GM23338 (cell line): ENCODE measurements at regions not wholly inside any gene's neighbourhood (a gene's known extent, or its start where the extent isn't known, plus 50 kb on each side); places are given as distances from the start of the nearest gene placed in this dataset.

Source experiments
- ATAC-seq: fragments of 200-7000 bp; cut with Tn5 transposase; 3 replicates; pipeline ENCODE4 v1.9.1; 2020
- DNase-seq: peaks from one replicate; pipeline ENCODE4 v3.0.0-alpha.2; 2015; ENCODE audit warnings: low spot score
- H2AFZ ChIP-seq: fragments of 200-600 bp; sonication (generic); 2 replicates; pipeline ENCODE4 v1.8.0; 2016; ENCODE audit warnings: antibody characterized with exemption, mild to moderate bottlenecking, moderate library complexity
- H3F3A ChIP-seq: fragments of 200-600 bp; sonication (generic); replicated peaks from 2 replicates; pipeline ENCODE4 v1.8.0; 2017; ENCODE audit warnings: antibody characterized with exemption, mixed run types, low read depth
- H3K27ac ChIP-seq: fragments of 200-600 bp; sonication (generic); 2 replicates; pipeline ENCODE4 v1.6.1; 2016; ENCODE audit warnings: low read depth
- H3K27me3 ChIP-seq: fragments of 200-600 bp; sonication (generic); 2 replicates; pipeline ENCODE4 v1.8.0; 2016; ENCODE audit warnings: mild to moderate bottlenecking, mixed run types, moderate library complexity; ENCODE audit not compliant: insufficient read depth
- H3K36me3 ChIP-seq: fragments of 200-600 bp; sonication (generic); 2 replicates; pipeline ENCODE4 v1.8.0; 2016; ENCODE audit warnings: mild to moderate bottlenecking; ENCODE audit not compliant: insufficient read depth
- H3K4me1 ChIP-seq: fragments of 200-600 bp; sonication (generic); 2 replicates; pipeline ENCODE4 v1.8.0; 2016; ENCODE audit warnings: mild to moderate bottlenecking, moderate library complexity; ENCODE audit not compliant: insufficient read depth
- H3K4me2 ChIP-seq: fragments of 200-600 bp; sonication (generic); 2 replicates; pipeline ENCODE4 v1.7.1; 2017; ENCODE audit warnings: mixed run types
- H3K4me3 ChIP-seq: fragments of 200-600 bp; sonication (generic); 2 replicates; pipeline ENCODE4 v1.6.1; 2016; ENCODE audit warnings: mixed run types
- H3K79me2 ChIP-seq: fragments of 200-600 bp; sonication (generic); replicated peaks from 2 replicates; pipeline ENCODE4 v1.8.0; 2017; ENCODE audit warnings: mild to moderate bottlenecking; ENCODE audit not compliant: insufficient read depth
- H3K9me2 ChIP-seq: fragments of 200-600 bp; sonication (generic); 2 replicates; pipeline ENCODE4 v1.8.0; 2017; ENCODE audit not compliant: insufficient read depth
- H4K20me1 ChIP-seq: fragments of 200-600 bp; sonication (generic); replicated peaks from 2 replicates; pipeline ENCODE4 v1.8.0; 2017; ENCODE audit warnings: mild to moderate bottlenecking; ENCODE audit not compliant: insufficient read depth
- H3K27ac Mint-ChIP-seq: 2 replicates; pipeline ENCODE4 v1.8.0; 2020; ENCODE audit warnings: inconsistent platforms, mild to moderate bottlenecking, moderate library complexity, mixed read lengths
- H3K27me3 Mint-ChIP-seq: 3 replicates; pipeline ENCODE4 v1.8.0; 2022; ENCODE audit warnings: low read depth, mild to moderate bottlenecking, moderate library complexity, mixed read lengths, inconsistent platforms; ENCODE audit not compliant: insufficient read depth, poor library complexity
- H3K36me3 Mint-ChIP-seq: 3 replicates; pipeline ENCODE4 v1.8.0; 2021; ENCODE audit warnings: low read depth, mild to moderate bottlenecking, inconsistent platforms, moderate library complexity, mixed read lengths
- H3K4me1 Mint-ChIP-seq: 3 replicates; pipeline ENCODE4 v1.8.0; 2020; ENCODE audit warnings: mild to moderate bottlenecking, inconsistent platforms, mixed read lengths
- H3K4me3 Mint-ChIP-seq: 3 replicates; pipeline ENCODE4 v1.8.0; 2021; ENCODE audit warnings: moderate library complexity, mild to moderate bottlenecking, inconsistent platforms, mixed read lengths
- H3K9me3 Mint-ChIP-seq: 3 replicates; pipeline ENCODE4 v1.8.0; 2020; ENCODE audit warnings: moderate library complexity, mild to moderate bottlenecking, inconsistent platforms, mixed read lengths
- CREB1 ChIP-seq: fragments of 250-450 bp; sonication (Bioruptor Pico); IDR thresholded peaks from 2 replicates; pipeline ENCODE4 v1.5.0; 2020; ENCODE audit warnings: low read depth, mild to moderate bottlenecking, moderate library complexity
- CTCF ChIP-seq, 2 experiments: fragments of 200-600 bp in 1 of 2; sonication (generic) in 1 of 2; conservative IDR thresholded peaks; 2 replicates each; pipeline versions ENCODE4 v1.5.1 to v1.6.1; 2016 to 2017; ENCODE audit warnings: antibody characterized with exemption in 2 of 2, low read depth in 2 of 2, mild to moderate bottlenecking in 2 of 2, moderate library complexity in 1 of 2
- ETS1 ChIP-seq: IDR thresholded peaks from 2 replicates; pipeline ENCODE4 v1.6.1; 2016; ENCODE audit warnings: antibody characterized with exemption
- EZH2 ChIP-seq: fragments of 200-600 bp; sonication (generic); IDR thresholded peaks from one replicate; pipeline ENCODE4 v1.8.0; 2017; ENCODE audit warnings: antibody characterized with exemption, mild to moderate bottlenecking, low read depth; ENCODE audit not compliant: unreplicated experiment
- EZH2phosphoT487 ChIP-seq: fragments of 200-600 bp; sonication (generic); IDR thresholded peaks from one replicate; pipeline ENCODE4 v1.8.1; 2018; ENCODE audit warnings: antibody characterized with exemption; ENCODE audit not compliant: unreplicated experiment
- JUNB ChIP-seq: IDR thresholded peaks from one replicate; pipeline ENCODE4 v1.6.1; 2016; ENCODE audit warnings: antibody characterized with exemption; ENCODE audit not compliant: unreplicated experiment
- NANOG ChIP-seq: IDR thresholded peaks from 2 replicates; pipeline ENCODE4 v1.6.1; 2016; ENCODE audit warnings: antibody characterized with exemption, borderline replicate concordance
- POLR2AphosphoS5 ChIP-seq: IDR thresholded peaks from 2 replicates; pipeline ENCODE4 v1.6.1; 2016; ENCODE audit warnings: antibody characterized with exemption, low read depth
- REST ChIP-seq: IDR thresholded peaks from one replicate; pipeline ENCODE4 v1.6.1; 2018; ENCODE audit warnings: antibody characterized with exemption; ENCODE audit not compliant: unreplicated experiment
- STAT1 ChIP-seq: IDR thresholded peaks from one replicate; pipeline ENCODE4 v1.6.1; 2016; ENCODE audit warnings: antibody characterized with exemption; ENCODE audit not compliant: unreplicated experiment
- ZNF114 ChIP-seq: fragments of 250-450 bp; sonication (Bioruptor Pico); IDR thresholded peaks from 2 replicates; pipeline ENCODE4 v1.5.0; 2020; ENCODE audit warnings: mild to moderate bottlenecking, moderate library complexity
- ZNF331 ChIP-seq: fragments of 250-450 bp; sonication (Bioruptor Pico); IDR thresholded peaks from 2 replicates; pipeline ENCODE4 v1.5.0; 2020; ENCODE audit warnings: low read depth, mild to moderate bottlenecking, moderate library complexity
- ZNF462 ChIP-seq: fragments of 250-450 bp; sonication (Bioruptor Pico); IDR thresholded peaks from 2 replicates; pipeline ENCODE4 v1.5.0; 2020; ENCODE audit warnings: mild to moderate bottlenecking, moderate library complexity

GRCh38 chr3:26480377-26480776 lies 142.2 kb upstream of the LRRC3B start:
- Mint-ChIP-seq H3K27ac (no peak overlapping the region), H3K9me3 (peaks cover 5% of the 10 kb centered on the region; the same call in 1 of the 3 replicates), H3K27me3 (no peaks in the 10 kb centered on the region), H3K4me1 (no peaks in the 10 kb centered on the region), H3K4me3 (no peak overlapping the region), H3K36me3 (no peaks in the 10 kb centered on the region)
- Histone ChIP-seq H3K4me2 (no peak overlapping the region), H3K27me3 (no peaks in the 10 kb centered on the region), H3K4me1 (no peaks in the 10 kb centered on the region), H3K9me2 (no peaks in the 10 kb centered on the region), H3F3A (no peaks in the 10 kb centered on the region), H2AFZ (no peak overlapping the region), H3K4me3 (no peak overlapping the region), H3K27ac (no peak overlapping the region), H3K79me2 (no peaks in the 10 kb centered on the region), H3K36me3 (no peaks in the 10 kb centered on the region), H4K20me1 (no peaks in the 10 kb centered on the region)
- TF ChIP-seq EZH2 (no peak), CREB1 (CRISPR knock-in tag) (no peak), REST (no peak), STAT1 (no peak), ETS1 (no peak), JUNB (no peak), POLR2AphosphoS5 (no peak), EZH2phosphoT487 (no peak), ZNF462 (CRISPR knock-in tag) (no peak), NANOG (no peak), CTCF (conservative IDR thresholded peaks at IDR 0.05; ENCODE audit: low read depth in 2 of 2) (no peak), ZNF114 (CRISPR knock-in tag) (no peak), ZNF331 (no peak)
- no peak for DNase-seq
- no peak for ATAC-seq
